DMS53 treated with DMSO at 0.1 percent for 48 hours (cell line): ENCODE measurements at regions not wholly inside any gene's neighbourhood (a gene's known extent, or its start where the extent isn't known, plus 50 kb on each side); places are given as distances from the start of the nearest gene placed in this dataset.

Experiments
- DNase-seq: peaks from one replicate; lab custom pipeline; 2025; ENCODE audit not compliant: unreplicated experiment; lab: John Stamatoyannopoulos, UW

DNA sequence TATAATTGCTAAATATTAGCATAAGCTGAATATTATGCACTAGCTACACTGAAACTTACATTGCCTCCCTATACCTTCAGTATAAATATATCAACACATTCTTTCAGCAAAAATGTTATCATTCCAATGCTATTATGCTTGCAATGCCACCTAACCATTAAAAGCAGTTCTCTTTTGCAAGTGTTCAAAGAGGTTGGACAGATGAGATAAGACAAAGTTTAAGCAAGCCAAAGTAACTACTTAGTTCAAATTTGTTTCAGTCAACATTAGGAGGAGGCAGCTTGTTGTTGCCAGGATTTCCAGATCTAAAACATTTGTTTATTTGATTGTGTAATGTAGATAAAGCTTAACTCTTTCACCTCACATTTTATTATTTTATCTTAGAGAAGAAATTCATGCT is 323.9 kb upstream of the FAM241A start:
- no peak for DNase-seq

GRCh38 chr4:111836601-111837000 is 308.7 kb upstream of the FAM241A start:
- no peak for DNase-seq

- no peak for DNase-seq
Observed at GRCh38 chr4:111837761-111838160, 307.5 kb upstream of the FAM241A start.

DNA sequence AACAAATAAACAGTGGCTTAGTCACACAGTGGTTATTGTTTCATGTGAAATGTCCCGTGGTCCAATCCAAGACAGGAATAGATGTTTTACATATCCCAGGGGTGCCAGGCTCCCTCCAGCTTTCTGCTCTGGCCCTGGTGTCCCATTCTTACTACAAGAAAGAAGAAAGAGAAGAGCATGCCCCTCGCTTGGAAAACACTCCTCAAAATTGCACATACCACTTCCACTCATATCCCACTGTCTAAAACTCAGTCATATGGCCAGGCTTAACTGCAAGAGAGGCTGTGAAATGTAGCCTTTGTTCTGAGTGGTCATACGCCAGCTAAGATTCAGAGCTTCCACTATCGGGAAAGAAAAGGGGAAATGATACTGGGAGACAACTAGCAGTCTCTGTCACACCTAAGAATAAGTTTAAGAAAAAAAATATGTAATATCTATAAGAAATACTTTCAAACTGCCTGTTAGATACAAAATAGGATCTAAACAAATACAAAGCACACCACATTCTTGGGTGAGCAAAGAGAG is 306.8 kb upstream of the FAM241A start:
- DNase-seq, result no peak

- no peak for DNase-seq
Observed at GRCh38 chr4:111839141-111839540, 306.1 kb upstream of the FAM241A start.

- no peak for DNase-seq
Observed at GRCh38 chr4:111842336-111842735, 302.9 kb upstream of the FAM241A start.

GRCh38 chr4:111847296-111848008 is 297.8 kb upstream of the FAM241A start:
- peak; percentile 44 for DNase-seq

DNA sequence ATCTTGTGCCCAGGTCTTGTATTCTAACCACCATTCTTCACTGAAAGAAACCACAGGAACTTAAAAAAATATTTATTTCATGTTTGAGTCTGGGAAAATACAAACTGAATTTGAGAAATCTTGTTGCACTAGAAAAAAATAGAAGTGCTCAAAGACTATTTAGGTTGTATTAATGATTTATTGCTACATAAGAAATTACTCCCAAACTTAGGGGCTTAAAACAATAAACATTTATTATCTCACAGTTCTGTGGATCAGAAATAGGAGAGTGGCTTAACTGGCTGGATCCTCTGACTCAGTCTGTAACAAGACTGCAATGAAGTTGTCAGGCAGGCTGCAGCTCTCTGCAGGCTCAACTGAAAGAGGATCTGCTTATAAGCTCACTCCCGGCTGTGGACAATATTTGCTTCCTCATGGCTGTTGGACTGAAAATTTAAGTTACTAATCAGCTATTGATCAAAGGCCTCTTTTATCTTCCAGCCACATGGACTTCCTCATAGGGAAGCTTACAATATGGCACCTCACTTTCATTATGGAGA is 295.4 kb upstream of the FAM241A start:
- DNase-seq, result no peak

DNA sequence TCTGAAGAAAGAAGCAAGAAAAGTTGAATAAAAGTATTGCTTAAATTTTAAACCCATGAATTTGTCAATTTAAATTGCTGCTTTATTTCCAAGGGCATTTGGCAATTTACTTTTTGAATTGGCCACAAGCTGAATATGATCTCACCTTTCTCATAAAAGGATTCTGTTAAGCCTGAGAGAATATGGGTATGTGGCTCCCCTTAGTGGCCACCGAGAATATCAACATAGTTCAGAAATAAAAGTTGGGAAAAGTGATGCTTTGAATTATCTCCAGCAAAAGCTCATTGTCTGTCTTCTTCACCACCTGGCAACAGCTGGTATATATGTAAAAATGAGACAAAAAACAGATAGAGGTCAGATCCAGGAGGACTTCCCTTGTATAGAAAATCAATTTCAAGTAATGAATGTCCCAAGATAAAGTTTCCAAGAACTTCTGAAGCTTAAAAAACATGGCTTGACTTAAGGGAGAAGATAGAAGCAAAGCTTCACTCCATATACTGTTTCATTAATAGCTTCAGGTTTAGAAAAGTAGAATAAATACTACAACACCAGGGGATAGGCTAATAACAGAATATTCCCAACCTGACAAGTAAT is 290.7 kb upstream of the FAM241A start:
- DNase-seq, result peak; percentile 30

DNA sequence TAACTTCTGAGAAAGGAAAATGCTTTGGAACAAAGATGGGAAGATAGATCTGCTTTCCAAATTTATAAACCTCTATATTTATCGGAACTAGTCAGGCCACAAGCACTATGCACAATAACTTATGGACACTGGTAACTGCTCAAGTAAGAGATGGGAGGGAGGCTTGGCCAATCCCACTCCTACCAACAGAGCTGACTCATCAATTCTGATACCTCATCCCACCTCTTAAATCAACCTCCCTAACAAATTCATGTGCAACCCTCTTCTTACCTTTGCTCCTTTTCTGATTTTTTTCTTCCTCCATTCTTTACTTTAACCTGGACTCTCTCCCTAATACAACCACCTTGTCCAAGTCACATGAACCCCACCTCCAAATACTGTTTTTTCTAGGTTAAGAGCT is 289.9 kb upstream of the FAM241A start:
- DNase-seq, result no peak

DNA sequence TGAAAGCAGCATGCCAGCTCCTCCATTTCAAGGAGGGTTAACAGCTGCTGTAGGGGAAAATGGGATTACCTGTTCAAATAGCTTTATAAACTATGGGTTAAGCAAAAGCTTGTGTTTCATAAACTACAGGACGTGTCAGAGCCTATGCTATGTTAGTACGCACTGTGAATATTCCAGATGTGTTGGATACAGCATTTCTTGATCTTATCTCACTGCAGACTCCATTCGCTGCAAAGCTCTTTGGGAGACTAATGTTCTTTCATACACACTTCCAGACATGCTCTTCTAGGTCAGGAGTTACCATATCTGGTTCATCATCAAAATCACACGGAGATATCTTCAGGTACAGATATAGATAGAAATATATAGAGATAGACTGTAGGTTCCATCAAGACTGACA is 281.2 kb upstream of the FAM241A start:
- no peak for DNase-seq

DNA sequence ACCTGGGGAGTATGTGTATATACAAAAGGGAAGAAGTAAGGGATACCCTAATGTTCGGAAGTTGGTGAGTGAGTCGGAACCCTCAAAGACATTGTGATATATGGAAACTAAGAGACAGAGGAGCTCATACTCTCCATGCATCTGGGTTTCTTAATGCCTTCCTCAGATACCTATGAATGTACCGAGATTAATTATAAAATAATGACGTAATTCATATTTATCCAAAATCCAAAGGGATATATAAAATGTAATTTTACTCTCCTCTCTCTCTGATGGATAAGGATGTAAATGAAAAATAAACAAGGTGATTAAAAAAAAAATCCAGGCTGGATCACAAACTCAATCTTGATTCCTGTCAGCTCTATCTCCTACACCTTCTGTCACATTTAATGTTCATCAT is 275.9 kb upstream of the FAM241A start:
- DNase-seq, result no peak

DNA sequence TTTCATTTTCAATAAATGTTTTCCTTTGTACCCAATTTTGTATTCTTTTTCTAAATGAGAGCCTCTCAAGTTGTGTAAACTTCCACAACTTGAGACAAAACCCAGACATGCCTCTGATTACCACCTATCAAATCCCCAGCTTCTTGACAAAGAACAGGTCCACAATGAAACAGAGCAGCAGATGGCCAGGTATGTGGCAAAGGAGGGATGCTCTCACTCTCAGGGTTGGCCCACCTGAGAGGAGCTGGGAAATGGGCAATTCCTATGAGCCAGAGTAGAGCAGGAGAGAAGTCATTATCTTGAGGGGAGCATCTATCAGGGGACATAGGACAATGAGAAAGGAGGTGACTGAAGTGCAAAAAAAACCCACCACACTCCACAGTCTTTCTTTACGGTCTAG is 273.5 kb upstream of the FAM241A start:
- DNase-seq, result no peak

DNA sequence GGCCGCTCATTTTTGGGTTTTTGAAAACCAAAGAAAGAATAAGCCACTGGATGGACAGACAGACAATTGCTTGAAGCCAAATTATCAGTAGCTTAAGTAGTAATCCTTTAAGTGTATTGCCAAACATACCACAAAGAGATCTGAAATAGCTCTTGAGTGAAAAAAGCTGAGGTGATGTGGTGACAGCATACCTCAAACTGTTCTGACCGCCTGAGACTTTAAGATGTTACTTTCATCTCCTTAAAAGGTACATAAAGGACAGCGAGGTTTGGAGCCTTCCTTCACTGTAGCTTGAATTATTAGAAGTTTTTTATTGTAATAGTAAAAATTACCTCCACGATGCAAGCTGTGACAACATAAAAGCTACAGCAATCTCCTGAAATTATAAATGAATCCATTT is 271.5 kb upstream of the FAM241A start:
- DNase-seq, result no peak

DNA sequence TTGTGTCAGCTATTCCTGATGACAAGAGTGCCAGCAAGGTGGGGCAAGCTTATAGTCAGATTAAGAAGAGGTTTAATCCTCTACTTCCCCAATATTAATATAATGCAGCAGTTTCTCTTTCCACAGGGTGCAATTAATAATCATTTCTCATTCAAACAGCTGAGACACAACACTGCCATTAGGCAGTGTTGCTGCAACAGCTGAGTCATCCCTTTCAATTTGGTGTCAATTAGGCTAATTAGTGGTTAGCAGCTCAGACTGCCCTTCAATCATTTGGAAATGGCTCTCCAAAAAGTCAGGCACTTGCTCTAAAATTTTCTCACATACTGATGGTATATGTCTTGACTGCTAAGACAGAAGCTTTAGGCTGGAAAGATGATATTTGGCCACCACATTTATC is 265.7 kb upstream of the FAM241A start:
- no peak for DNase-seq

DNA sequence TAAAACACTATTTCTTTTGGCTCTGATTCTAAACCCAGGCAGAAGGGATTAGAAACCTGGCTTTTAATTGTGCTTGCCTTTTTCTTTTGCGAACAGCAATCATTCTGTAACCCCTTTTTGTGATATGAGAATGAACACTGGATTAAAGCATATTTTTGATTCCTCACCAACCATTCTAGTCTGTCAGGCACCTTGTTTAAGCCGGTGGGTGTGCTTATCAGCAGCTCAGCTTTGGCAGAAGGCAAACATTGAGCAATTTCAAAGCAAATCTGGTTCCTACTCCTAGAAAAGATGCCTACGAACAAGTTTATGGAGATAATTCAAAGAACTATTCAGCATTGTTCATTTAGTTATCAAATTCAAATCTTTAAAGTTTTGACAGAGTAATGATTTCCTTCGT is 265.1 kb upstream of the FAM241A start:
- DNase-seq, result no peak

DNA sequence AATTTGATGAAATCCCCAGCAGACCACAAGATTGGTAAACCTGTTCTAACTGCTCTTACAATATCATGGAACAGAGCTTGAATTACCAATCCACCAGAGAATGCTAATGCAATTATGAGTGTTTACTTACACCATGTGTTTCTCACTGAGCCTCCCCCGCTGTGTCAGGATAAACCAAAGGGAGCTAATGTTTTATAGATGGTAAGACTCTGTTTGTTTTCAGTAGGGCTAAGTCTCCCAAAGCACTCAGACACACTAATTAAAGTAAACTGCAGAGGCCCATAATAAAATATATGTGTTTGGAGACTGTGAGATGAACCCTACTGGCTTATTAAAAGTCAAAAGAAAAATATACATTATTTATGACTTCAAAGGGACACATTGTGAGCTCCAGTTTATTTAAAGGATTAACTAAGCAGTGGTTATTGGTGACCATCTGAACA is 261.7 kb upstream of the FAM241A start:
- DNase-seq, result peak; percentile 36

DNA sequence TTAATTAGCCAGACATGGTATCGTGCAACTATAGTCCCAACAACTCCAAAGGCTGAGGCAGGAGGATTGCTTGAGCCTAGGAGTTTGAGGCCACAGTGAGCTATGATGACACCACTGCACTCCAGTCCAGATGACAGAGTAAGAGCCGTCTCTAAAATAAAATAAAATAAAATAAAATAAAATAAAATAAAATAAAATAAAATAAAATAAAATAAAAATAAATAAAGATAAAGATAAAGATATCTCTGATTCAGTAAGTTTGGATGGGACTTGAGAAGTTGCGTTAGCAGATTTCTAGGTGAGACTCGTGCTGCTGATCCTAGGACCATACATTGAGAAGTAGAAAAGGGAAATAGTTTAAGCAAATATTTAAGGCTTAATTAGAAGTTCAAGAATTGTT is 254.8 kb upstream of the FAM241A start:
- DNase-seq, result no peak

GRCh38 chr4:111905511-111905910 is 239.7 kb upstream of the FAM241A start:
- DNase-seq, result no peak

- DNase-seq, result no peak
Observed at GRCh38 chr4:111919639-111920038, 225.6 kb upstream of the FAM241A start.

- no peak for DNase-seq
Observed at GRCh38 chr4:111921714-111922113, 223.5 kb upstream of the FAM241A start.

DNA sequence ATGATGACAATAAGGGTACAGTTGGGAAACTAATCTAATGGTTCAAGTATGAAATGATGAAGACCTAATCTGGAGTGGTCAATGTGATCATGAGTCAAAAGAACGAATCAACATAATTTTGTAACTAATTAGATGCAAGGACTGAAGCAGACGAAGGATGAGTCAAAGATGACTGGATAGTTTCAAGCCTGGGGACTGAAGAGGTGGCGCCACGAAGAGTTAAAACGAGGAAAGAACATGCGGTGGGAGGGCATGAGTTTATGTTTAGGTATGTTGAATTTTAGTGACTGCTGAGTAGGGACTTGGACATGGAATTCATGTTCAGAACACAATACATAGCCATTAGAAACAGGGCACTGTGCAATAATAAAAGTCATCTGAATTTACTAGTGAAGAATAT is 221.5 kb upstream of the FAM241A start:
- no peak for DNase-seq
